ENCODE measurements at regions not wholly inside any gene's neighbourhood (a gene's known extent, or its start where the extent isn't known, plus 50 kb on each side); places are given as distances from the start of the nearest gene placed in this dataset.
"Not testable (repeated sequence)": the region's sequence is repeated elsewhere in the genome, so short reads cannot be mapped to it uniquely, and the experiment has no call there.

DNA sequence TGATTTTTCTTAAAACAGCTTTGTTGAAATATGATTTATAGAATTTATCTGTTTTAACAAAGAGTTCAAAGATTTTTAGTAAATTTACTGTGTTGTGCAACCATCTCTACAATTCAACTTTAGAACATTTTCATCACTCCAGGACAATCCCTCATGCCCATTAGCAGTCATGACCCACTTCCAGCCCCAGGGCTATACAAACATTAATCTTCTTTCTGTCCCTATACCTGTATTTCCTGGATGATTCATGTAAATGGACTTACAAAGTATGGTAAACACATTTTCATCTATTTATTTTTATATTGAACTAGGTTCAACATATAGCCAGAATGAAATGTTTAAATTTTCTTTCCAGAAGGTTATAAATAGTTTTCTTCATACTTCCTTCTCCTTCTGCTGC is 127.8 kb upstream of the CCDC180 start:
- H3K4me3 ChIP-seq (replicated peaks in 1 of 2; ENCODE audit: low read depth in 2 of 2, low read length in 2 of 2), result no peak overlapping the region
- TF ChIP-seq, protein P1, sequence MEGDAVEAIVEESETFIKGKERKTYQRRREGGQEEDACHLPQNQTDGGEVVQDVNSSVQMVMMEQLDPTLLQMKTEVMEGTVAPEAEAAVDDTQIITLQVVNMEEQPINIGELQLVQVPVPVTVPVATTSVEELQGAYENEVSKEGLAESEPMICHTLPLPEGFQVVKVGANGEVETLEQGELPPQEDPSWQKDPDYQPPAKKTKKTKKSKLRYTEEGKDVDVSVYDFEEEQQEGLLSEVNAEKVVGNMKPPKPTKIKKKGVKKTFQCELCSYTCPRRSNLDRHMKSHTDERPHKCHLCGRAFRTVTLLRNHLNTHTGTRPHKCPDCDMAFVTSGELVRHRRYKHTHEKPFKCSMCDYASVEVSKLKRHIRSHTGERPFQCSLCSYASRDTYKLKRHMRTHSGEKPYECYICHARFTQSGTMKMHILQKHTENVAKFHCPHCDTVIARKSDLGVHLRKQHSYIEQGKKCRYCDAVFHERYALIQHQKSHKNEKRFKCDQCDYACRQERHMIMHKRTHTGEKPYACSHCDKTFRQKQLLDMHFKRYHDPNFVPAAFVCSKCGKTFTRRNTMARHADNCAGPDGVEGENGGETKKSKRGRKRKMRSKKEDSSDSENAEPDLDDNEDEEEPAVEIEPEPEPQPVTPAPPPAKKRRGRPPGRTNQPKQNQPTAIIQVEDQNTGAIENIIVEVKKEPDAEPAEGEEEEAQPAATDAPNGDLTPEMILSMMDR (IDR thresholded peaks at IDR 0.05; ENCODE audit: low read depth, low read length), result no peak
- no peak for DNase-seq (ENCODE audit: low read depth in 2 of 2)

DNA sequence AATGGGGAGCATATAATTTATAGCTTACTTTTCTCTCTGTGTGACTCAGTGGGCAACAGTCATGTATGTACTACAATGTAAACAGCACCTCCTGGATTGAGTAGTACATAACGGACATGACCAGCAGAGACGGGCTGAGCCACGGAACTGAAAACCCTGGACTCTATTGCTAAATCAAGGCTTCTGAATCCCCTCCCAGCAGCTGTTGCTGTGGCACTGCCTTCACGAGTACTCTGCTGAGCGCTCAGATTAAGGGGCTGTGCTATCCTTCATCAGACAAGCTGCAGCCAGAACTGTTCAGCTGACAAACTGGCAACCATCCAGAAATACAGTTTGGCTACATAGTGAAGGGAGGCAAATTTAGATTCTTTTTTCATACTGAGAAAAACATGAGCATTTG is 131.3 kb upstream of the CCDC180 start:
- peak in 1 of 2 donors; percentile 19 for DNase-seq (ENCODE audit: low read depth in 2 of 2)
- H3K4me3 ChIP-seq (replicated peaks in 1 of 2; ENCODE audit: low read depth in 2 of 2, low read length in 2 of 2), result no peak overlapping the region
- TF ChIP-seq, protein P1 (IDR thresholded peaks at IDR 0.05; ENCODE audit: low read depth, low read length), result no peak

DNA sequence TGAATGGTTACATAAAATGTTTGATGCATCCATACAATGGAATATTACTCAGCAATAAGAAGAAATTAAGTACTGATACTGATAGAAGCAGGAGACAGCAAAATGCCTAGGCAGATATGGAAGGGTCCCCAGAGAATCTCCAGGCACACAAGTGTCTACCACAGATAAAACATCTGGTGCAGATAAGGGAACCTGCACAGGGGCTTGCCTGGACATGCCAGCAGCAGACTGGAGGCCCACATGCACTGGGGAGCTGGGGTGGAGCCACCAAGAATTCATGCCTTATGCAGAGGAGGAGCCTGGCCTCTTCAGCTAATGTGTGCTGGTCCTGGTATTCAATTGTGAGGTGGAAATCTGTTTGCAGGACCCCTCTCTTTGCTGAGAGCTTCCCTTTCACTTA is 129.2 kb upstream of the CTSV start:
- not testable (repeated sequence) for H3K4me3 ChIP-seq (replicated peaks in 1 of 2; ENCODE audit: low read depth in 2 of 2, low read length in 2 of 2); DNase-seq (ENCODE audit: low read depth in 2 of 2)

- not testable (repeated sequence) for H3K4me3 ChIP-seq (replicated peaks in 1 of 2; ENCODE audit: low read depth in 2 of 2, low read length in 2 of 2); DNase-seq (ENCODE audit: low read depth in 2 of 2)
Observed at GRCh38 chr9:97166496-97167138, 127.7 kb upstream of the CTSV start.

GRCh38 chr9:97160255-97160654 is 121.3 kb upstream of the CTSV start:
- no peak for DNase-seq (ENCODE audit: low read depth in 2 of 2)

GRCh38 chr9:97158722-97159121 is 119.8 kb upstream of the CTSV start:
- DNase-seq (ENCODE audit: low read depth in 2 of 2); H3K4me3 ChIP-seq (replicated peaks in 1 of 2; ENCODE audit: low read depth in 2 of 2, low read length in 2 of 2): not testable (repeated sequence)

More at GRCh38 chr9:97160255-97160654, 121.3 kb upstream of the CTSV start:
- H3K4me3 ChIP-seq (replicated peaks in 1 of 2; ENCODE audit: low read depth in 2 of 2, low read length in 2 of 2), result no peak overlapping the region
- TF ChIP-seq, protein P1 (IDR thresholded peaks at IDR 0.05; ENCODE audit: low read depth, low read length), result no peak

DNA sequence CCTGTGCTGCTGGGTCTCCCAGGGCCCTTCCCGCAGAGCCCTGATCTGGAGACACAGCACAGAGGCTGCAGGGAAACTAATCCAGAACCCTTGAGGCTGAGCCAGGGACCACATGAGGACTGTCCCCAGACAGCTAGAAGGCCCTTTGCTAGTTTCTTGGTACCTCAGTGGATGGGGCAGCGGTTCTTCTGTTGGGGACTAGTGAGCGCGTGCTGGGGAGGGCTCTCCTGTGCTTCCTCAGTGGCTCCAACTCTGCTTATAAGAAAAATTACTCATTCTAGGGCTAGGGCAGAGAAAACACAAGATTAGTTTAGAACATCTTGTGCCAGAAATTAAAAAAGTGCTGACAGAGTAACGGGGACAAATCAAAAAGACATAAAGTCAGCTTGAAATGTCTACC is 116.5 kb upstream of the CTSV start:
- DNase-seq (ENCODE audit: low read depth in 2 of 2); H3K4me3 ChIP-seq (replicated peaks in 1 of 2; ENCODE audit: low read depth in 2 of 2, low read length in 2 of 2): not testable (repeated sequence)

GRCh38 chr9:97153967-97154366 is 115.0 kb upstream of the CTSV start:
- TF ChIP-seq, protein P1 (IDR thresholded peaks at IDR 0.05; ENCODE audit: low read depth, low read length), result no peak
- H3K4me3 ChIP-seq (replicated peaks in 1 of 2; ENCODE audit: low read depth in 2 of 2, low read length in 2 of 2), result no peak overlapping the region
- DNase-seq (ENCODE audit: low read depth in 2 of 2), result no peak

DNA sequence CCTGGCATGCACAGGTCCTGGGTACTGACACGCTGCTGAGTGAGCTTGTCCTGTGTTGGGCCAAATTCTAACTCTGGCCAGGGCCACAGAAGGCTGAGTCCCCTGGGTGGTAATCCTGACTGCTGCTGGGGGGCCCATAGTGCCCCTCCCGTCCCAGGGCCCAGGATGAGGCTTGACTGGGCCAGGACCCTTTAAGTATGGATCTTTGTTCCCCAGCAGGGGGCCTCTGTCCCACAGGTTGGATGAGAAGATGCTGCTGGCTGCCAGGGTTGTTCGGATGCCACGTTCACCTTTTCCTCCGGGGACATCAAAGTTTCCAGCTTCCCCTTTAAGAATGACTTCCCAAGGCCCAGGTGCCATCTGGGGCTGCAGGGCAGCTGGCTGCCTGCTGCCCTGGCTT is 114.2 kb upstream of the CTSV start:
- DNase-seq (ENCODE audit: low read depth in 2 of 2); H3K4me3 ChIP-seq (replicated peaks in 1 of 2; ENCODE audit: low read depth in 2 of 2, low read length in 2 of 2): not testable (repeated sequence)

GRCh38 chr9:97150471-97150870 is 111.5 kb upstream of the CTSV start:
- not testable (repeated sequence) for H3K4me3 ChIP-seq (replicated peaks in 1 of 2; ENCODE audit: low read depth in 2 of 2, low read length in 2 of 2); DNase-seq (ENCODE audit: low read depth in 2 of 2)

GRCh38 chr9:97148428-97148827 is 109.5 kb upstream of the CTSV start:
- H3K4me3 ChIP-seq (replicated peaks in 1 of 2; ENCODE audit: low read depth in 2 of 2, low read length in 2 of 2); DNase-seq (ENCODE audit: low read depth in 2 of 2): not testable (repeated sequence)

- not testable (repeated sequence) for DNase-seq (ENCODE audit: low read depth in 2 of 2); H3K4me3 ChIP-seq (replicated peaks in 1 of 2; ENCODE audit: low read depth in 2 of 2, low read length in 2 of 2)
Observed at GRCh38 chr9:97145680-97146079, 106.7 kb upstream of the CTSV start.

All from cardiac fibroblast (primary cell).